ENCODE measurements at regions not wholly inside any gene's neighbourhood (a gene's known extent, or its start where the extent isn't known, plus 50 kb on each side); places are given as distances from the start of the nearest gene placed in this dataset.

DNA sequence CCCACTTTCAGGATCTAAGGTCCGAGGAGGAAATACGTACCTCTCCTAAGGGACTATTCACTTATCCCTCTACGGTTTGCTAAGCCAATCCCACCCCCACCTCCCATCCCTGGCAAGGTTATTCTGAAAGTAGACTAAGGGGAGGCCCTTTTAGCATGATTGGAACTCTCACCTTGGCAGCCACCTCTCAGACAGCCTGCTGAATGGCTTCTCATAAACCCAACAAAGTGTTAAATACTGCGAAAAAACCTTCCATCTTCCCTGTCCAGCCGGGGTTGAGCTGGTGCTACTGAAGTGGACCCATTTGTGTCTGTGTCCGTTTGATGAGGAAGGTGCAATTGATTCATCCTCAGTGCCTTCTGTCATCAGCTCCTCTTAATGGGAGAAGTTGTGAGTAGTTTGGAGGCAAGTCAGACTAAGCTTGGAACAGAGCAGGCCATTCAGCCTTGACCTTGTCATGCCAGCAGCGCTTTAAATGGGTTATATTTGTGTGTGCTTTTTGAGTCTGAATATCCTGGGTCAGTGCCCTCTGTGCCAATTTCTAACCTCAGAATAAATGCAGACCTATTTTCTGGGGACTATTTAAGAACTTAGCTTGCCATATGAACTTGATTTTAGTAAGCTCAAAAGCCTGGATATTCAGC, 476.3 kb upstream of the ZNF608 start:
- H3K27ac ChIP-seq (ENCODE audit: insufficient read depth, low read depth, low read length): no peak overlapping the region
- no peak for DNase-seq (ENCODE audit: low read depth, low spot score)
- no peaks in the 10 kb centered on the region for H3K9me1 ChIP-seq (replicated peaks; ENCODE audit: control insufficient read depth, extremely low read depth, insufficient read depth, low read length)
- intact Hi-C loops (cut with micrococcal nuclease): no loop called here
- no peaks in the 10 kb centered on the region for H4K20me1 ChIP-seq (replicated peaks; ENCODE audit: control insufficient read depth, extremely low read depth, insufficient read depth, low read length)
- BruUV-seq (replicated peaks): no TSS peak
- no peaks in the 10 kb centered on the region for H3K36me3 ChIP-seq (ENCODE audit: control insufficient read depth in 2 of 2, extremely low read depth in 1 of 2, insufficient read depth in 2 of 2, low read length in 2 of 2)
- H3K4me1 ChIP-seq (ENCODE audit: control insufficient read depth, extremely low read depth, insufficient read depth, low read length): no peaks in the 10 kb centered on the region
- no peak for FAIRE-seq
- H3K79me2 ChIP-seq (ENCODE audit: control insufficient read depth, insufficient read depth, low read length): no peaks in the 10 kb centered on the region
- no peaks in the 10 kb centered on the region for H3K9me3 ChIP-seq (replicated peaks; ENCODE audit: control insufficient read depth, insufficient read depth, low read length)
- POLR2A ChIA-PET: no interaction called here
- H3K27me3 ChIP-seq (ENCODE audit: control insufficient read depth in 2 of 2, insufficient read depth in 2 of 2, low read length in 2 of 2): no peaks in the 10 kb centered on the region
- CTCF ChIA-PET: interaction anchor here (0.6 kb wide), 1 partner anchor 474 kb away, joined by 5 read pairs; no protein-coding TSS in a partner anchor
- dilution Hi-C loops (cut with MboI; ENCODE audit: extremely low pct_ligation_motif_present, low sequenced_read_pairs): no loop called here
- H3K9ac ChIP-seq (replicated peaks; ENCODE audit: extremely low read depth, insufficient read depth, low read length): no peak overlapping the region
- no peak overlapping the region for H3K4me2 ChIP-seq (ENCODE audit: insufficient read depth, low read length)
- TF ChIP-seq EZH2 (IDR thresholded peaks at IDR 0.05; ENCODE audit: borderline replicate concordance, low read depth, low read length, severe bottlenecking) (no peak), MYC (IDR thresholded peaks at IDR 0.05; ENCODE audit: low read depth, low read length) (no peak), POLR2A (IDR thresholded peaks at IDR 0.05; ENCODE audit: low read depth, low read length) (no peak), FOS (IDR thresholded peaks at IDR 0.05; ENCODE audit: borderline replicate concordance, insufficient read depth, low read length) (no peak)
- TF ChIP-seq, protein P1, sequence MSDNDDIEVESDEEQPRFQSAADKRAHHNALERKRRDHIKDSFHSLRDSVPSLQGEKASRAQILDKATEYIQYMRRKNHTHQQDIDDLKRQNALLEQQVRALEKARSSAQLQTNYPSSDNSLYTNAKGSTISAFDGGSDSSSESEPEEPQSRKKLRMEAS (IDR thresholded peaks at IDR 0.05; ENCODE audit: insufficient read depth, insufficient read length): no peak
- H3K4me3 ChIP-seq (replicated peaks in 1 of 3; ENCODE audit: insufficient read depth in 1 of 3, low read depth in 1 of 3, low read length in 3 of 3): no peak overlapping the region
- H2AFZ ChIP-seq (ENCODE audit: low read depth, low read length): no peak overlapping the region

DNA sequence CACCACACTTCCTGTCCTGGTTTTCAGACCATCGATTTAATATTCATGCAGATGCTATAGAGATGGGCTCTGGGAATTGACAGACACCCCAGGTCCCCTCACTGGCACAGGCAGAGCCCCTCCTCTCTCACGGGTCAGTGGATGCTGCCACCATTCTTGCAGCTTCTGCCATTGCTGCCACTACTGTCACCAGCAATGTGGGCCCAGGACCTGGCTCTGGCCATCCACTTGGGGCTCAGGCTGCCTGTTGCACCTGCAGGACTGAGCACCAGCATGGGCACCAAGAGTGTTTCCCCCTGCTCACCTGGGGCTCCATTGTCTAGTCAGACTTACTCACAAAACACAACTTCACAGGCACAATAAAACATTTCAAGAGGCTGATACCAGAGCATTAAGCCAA, 479.0 kb upstream of the ZNF608 start:
- ChIA-PET CTCF (no interaction called here), POLR2A (no interaction called here)
- Histone ChIP-seq H2AFZ (ENCODE audit: low read depth, low read length) (no peak overlapping the region), H3K4me3 (replicated peaks in 1 of 3; ENCODE audit: insufficient read depth in 1 of 3, low read depth in 1 of 3, low read length in 3 of 3) (no peak overlapping the region), H4K20me1 (replicated peaks; ENCODE audit: control insufficient read depth, extremely low read depth, insufficient read depth, low read length) (no peaks in the 10 kb centered on the region), H3K9ac (replicated peaks; ENCODE audit: extremely low read depth, insufficient read depth, low read length) (no peak overlapping the region), H3K36me3 (ENCODE audit: control insufficient read depth in 2 of 2, extremely low read depth in 1 of 2, insufficient read depth in 2 of 2, low read length in 2 of 2) (no peaks in the 10 kb centered on the region), H3K4me2 (ENCODE audit: insufficient read depth, low read length) (no peak overlapping the region), H3K27me3 (ENCODE audit: control insufficient read depth in 2 of 2, insufficient read depth in 2 of 2, low read length in 2 of 2) (no peaks in the 10 kb centered on the region), H3K27ac (ENCODE audit: insufficient read depth, low read depth, low read length) (no peak overlapping the region), H3K9me1 (replicated peaks; ENCODE audit: control insufficient read depth, extremely low read depth, insufficient read depth, low read length) (no peaks in the 10 kb centered on the region), H3K4me1 (ENCODE audit: control insufficient read depth, extremely low read depth, insufficient read depth, low read length) (no peaks in the 10 kb centered on the region), H3K79me2 (ENCODE audit: control insufficient read depth, insufficient read depth, low read length) (no peaks in the 10 kb centered on the region), H3K9me3 (replicated peaks; ENCODE audit: control insufficient read depth, insufficient read depth, low read length) (no peaks in the 10 kb centered on the region)
- BruUV-seq (replicated peaks): no TSS peak
- FAIRE-seq (no peak), DNase-seq (ENCODE audit: low read depth, low spot score) (no peak)
- intact Hi-C loops (cut with micrococcal nuclease) (no loop called here), dilution Hi-C loops (cut with MboI; ENCODE audit: extremely low pct_ligation_motif_present, low sequenced_read_pairs) (no loop called here)
- TF ChIP-seq, protein P1 (IDR thresholded peaks at IDR 0.05; ENCODE audit: insufficient read depth, insufficient read length): no peak
- TF ChIP-seq JUN (IDR thresholded peaks at IDR 0.05; ENCODE audit: borderline replicate concordance, insufficient read depth, insufficient read length, low read depth): no peak

Data from endothelial cell of umbilical vein (primary cell).